ENCODE measurements at regions not wholly inside any gene's neighbourhood (a gene's known extent, or its start where the extent isn't known, plus 50 kb on each side); places are given as distances from the start of the nearest gene placed in this dataset.

DNA sequence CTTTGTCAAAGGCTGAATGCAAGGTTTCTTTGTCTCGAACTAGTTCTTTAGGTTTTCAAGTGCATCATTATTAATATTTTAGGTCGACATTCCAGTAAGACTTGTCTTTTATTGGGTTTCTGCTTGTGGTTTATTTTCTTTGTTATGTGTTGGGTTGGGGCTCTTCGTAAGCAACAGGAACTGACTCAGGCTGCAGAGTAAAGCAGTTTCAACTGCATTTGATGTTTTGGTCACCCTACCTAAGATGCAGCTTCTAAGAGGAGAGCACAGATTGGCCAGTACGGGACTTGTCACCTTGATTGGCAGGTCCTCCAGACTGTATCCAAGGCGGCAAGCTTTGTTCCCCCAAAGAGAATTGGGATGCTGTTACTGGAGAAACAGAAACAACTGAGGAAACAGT lies 149.5 kb upstream of the SULF2 start:
- CTCF ChIA-PET = no interaction called here
- POLR2A ChIA-PET (ENCODE audit: unreplicated experiment) = no interaction called here

GRCh38 chr20:47931443-47931842 lies 146.2 kb upstream of the SULF2 start:
- DNase-seq = no peak
- Histone ChIP-seq H2AFZ (no peak overlapping the region), H3F3A (ENCODE audit: insufficient read depth, low read depth) (peaks cover 56% of the 10 kb centered on the region), H3K4me2 (0 out of 2 replicates have a peak overlapping the region, but pooled peaks have one; percentile 10), H3K27ac (no peak overlapping the region), H3K79me2 (ENCODE audit: low read depth) (no peaks in the 10 kb centered on the region), H3K4me1 (replicated peaks; ENCODE audit: insufficient read depth) (peaks cover 63% of the 10 kb centered on the region), H3K27me3 (ENCODE audit: insufficient read depth, low read depth) (no peaks in the 10 kb centered on the region), H3K9me3 (ENCODE audit: insufficient read depth, low read depth) (peaks cover 5% of the 10 kb centered on the region; the same call in 1 of the 2 replicates), H3K36me3 (ENCODE audit: low read depth) (peaks cover 6% of the 10 kb centered on the region; the same call in 1 of the 2 replicates), H4K20me1 (ENCODE audit: insufficient read depth) (no peaks in the 10 kb centered on the region), H3K9me2 (ENCODE audit: insufficient read depth) (no peaks in the 10 kb centered on the region; the same call in 1 of the 2 replicates), H3K4me3 (no peak overlapping the region)
- POLR2A ChIA-PET (ENCODE audit: unreplicated experiment) = no interaction called here
- TF ChIP-seq, protein P1, sequence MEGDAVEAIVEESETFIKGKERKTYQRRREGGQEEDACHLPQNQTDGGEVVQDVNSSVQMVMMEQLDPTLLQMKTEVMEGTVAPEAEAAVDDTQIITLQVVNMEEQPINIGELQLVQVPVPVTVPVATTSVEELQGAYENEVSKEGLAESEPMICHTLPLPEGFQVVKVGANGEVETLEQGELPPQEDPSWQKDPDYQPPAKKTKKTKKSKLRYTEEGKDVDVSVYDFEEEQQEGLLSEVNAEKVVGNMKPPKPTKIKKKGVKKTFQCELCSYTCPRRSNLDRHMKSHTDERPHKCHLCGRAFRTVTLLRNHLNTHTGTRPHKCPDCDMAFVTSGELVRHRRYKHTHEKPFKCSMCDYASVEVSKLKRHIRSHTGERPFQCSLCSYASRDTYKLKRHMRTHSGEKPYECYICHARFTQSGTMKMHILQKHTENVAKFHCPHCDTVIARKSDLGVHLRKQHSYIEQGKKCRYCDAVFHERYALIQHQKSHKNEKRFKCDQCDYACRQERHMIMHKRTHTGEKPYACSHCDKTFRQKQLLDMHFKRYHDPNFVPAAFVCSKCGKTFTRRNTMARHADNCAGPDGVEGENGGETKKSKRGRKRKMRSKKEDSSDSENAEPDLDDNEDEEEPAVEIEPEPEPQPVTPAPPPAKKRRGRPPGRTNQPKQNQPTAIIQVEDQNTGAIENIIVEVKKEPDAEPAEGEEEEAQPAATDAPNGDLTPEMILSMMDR (conservative IDR thresholded peaks at IDR 0.05) = no peak
- TF ChIP-seq EZH2 (IDR thresholded peaks at IDR 0.05; ENCODE audit: low read depth) = no peak
- CTCF ChIA-PET = no interaction called here
- intact Hi-C loops (cut with micrococcal nuclease; ENCODE audit: unreplicated experiment) = no loop called here
- no TSS peak for BruUV-seq (replicated peaks)

More for the DNA sequence above, 149.5 kb upstream of the SULF2 start:
- Histone ChIP-seq H3K27me3 (ENCODE audit: insufficient read depth, low read depth) (no peaks in the 10 kb centered on the region), H3K36me3 (ENCODE audit: low read depth) (no peaks in the 10 kb centered on the region), H4K20me1 (ENCODE audit: insufficient read depth) (no peaks in the 10 kb centered on the region), H3F3A (ENCODE audit: insufficient read depth, low read depth) (peaks cover 25% of the 10 kb centered on the region; the same call in 1 of the 2 replicates), H3K9me3 (ENCODE audit: insufficient read depth, low read depth) (no peaks in the 10 kb centered on the region), H3K4me2 (peak overlapping the region; percentile 26), H3K4me1 (replicated peaks; ENCODE audit: insufficient read depth) (peaks cover 29% of the 10 kb centered on the region), H3K27ac (peak overlapping the region; percentile 58), H3K4me3 (no peak overlapping the region), H3K9me2 (ENCODE audit: insufficient read depth) (no peaks in the 10 kb centered on the region; the same call in 1 of the 2 replicates), H3K79me2 (ENCODE audit: low read depth) (no peaks in the 10 kb centered on the region), H2AFZ (no peak overlapping the region)
- DNase-seq = peak in 1 of 2 experiments; percentile 68
- BruUV-seq (replicated peaks) = no TSS peak
- no peak for TF ChIP-seq EZH2 (IDR thresholded peaks at IDR 0.05; ENCODE audit: low read depth)
- TF ChIP-seq, protein P1 (conservative IDR thresholded peaks at IDR 0.05) = no peak
- intact Hi-C loops (cut with micrococcal nuclease; ENCODE audit: unreplicated experiment) = no loop called here

DNA sequence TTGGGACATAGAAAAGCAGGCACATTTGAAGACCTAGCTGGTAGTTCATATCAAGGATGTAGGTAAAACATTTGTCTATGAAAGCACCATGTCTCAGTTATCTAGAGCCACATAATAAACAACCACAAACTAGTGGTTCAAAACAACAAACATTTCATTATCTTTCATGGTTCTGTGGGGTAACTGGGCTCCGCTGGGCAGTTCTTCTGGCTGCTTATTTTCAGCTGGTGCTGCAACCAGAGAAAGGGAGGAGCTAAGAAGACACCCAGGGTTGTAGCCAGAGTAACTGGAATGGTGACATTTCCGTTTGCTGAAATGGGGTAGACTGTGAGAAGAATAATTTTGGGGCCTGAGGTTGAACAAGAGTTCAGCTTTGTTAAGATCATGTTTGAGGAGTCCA lies 145.7 kb upstream of the SULF2 start:
- ChIA-PET CTCF (no interaction called here), POLR2A (ENCODE audit: unreplicated experiment) (no interaction called here)
- H3K36me3 ChIP-seq (ENCODE audit: low read depth) = peaks cover 6% of the 10 kb centered on the region; the same call in 1 of the 2 replicates
- H3K4me3 ChIP-seq = no peak overlapping the region
- peaks cover 60% of the 10 kb centered on the region for H3F3A ChIP-seq (ENCODE audit: insufficient read depth, low read depth)
- H3K4me2 ChIP-seq = 0 out of 2 replicates have a peak overlapping the region, but pooled peaks have one; percentile 10
- H4K20me1 ChIP-seq (ENCODE audit: insufficient read depth) = no peaks in the 10 kb centered on the region
- H2AFZ ChIP-seq = no peak overlapping the region
- BruUV-seq (replicated peaks) = no TSS peak
- H3K27ac ChIP-seq = no peak overlapping the region
- DNase-seq = no peak
- no peaks in the 10 kb centered on the region for H3K27me3 ChIP-seq (ENCODE audit: insufficient read depth, low read depth)
- TF ChIP-seq EZH2 (IDR thresholded peaks at IDR 0.05; ENCODE audit: low read depth) = no peak
- TF ChIP-seq, protein P1 (conservative IDR thresholded peaks at IDR 0.05) = no peak
- H3K9me2 ChIP-seq (ENCODE audit: insufficient read depth) = no peaks in the 10 kb centered on the region; the same call in 1 of the 2 replicates
- peaks cover 5% of the 10 kb centered on the region; the same call in 1 of the 2 replicates for H3K9me3 ChIP-seq (ENCODE audit: insufficient read depth, low read depth)
- peaks cover 67% of the 10 kb centered on the region for H3K4me1 ChIP-seq (replicated peaks; ENCODE audit: insufficient read depth)
- no peaks in the 10 kb centered on the region for H3K79me2 ChIP-seq (ENCODE audit: low read depth)
- intact Hi-C loops (cut with micrococcal nuclease; ENCODE audit: unreplicated experiment) = no loop called here
